Activated naive CD4-positive, alpha-beta T cell treated with anti-CD3 and anti-CD28 coated beads, Interleukin-2, amount 50 U/mL, for 72 hours (primary cell): ENCODE measurements at regions not wholly inside any gene's neighbourhood (a gene's known extent, or its start where the extent isn't known, plus 50 kb on each side); places are given as distances from the start of the nearest gene placed in this dataset.
A peak's percentile ranks its signal among the peaks of the same experiment; 100 is the strongest.
"Not testable (repeated sequence)": the region's sequence is repeated elsewhere in the genome, so short reads cannot be mapped to it uniquely, and the experiment has no call there.

Experiments
- ATAC-seq, 2 donors: fragments of 150-1000 bp; cut with Tn5 transposase; 2 replicates each; pipeline ENCODE4 v1.10.0; 2021; ENCODE audit warnings: mild to moderate bottlenecking in 2 of 2, moderate library complexity in 2 of 2
- DNase-seq, 2 donors: peaks; one replicate each; pipeline ENCODE4 v3.0.0; 2021 to 2022; ENCODE audit warnings: low spot score in 2 of 2
- H3K27ac Mint-ChIP-seq, 2 donors: one replicate each; pipeline ENCODE4 v1.8.0; 2022; ENCODE audit warnings: mild to moderate bottlenecking in 2 of 2, mixed read lengths in 2 of 2
- H3K36me3 Mint-ChIP-seq, 2 donors: one replicate each; pipeline ENCODE4 v1.8.0; 2022; ENCODE audit warnings: mixed read lengths in 2 of 2
- H3K9me3 Mint-ChIP-seq, 2 donors: one replicate each; pipeline ENCODE4 v1.8.0; 2022; ENCODE audit warnings: mixed read lengths in 2 of 2

GRCh38 chr18:70709144-70709543, 420.3 kb downstream of the SOCS6 start:
- H3K9me3 Mint-ChIP-seq, result peaks cover 18 to 35% of the 10 kb centered on the region in 2 donors
- ATAC-seq (no peak), DNase-seq (no peak)
- peaks cover 17 to 28% of the 10 kb centered on the region in 2 donors for H3K36me3 Mint-ChIP-seq
- H3K27ac Mint-ChIP-seq, result no peak overlapping the region

GRCh38 chr18:70705831-70706416, 417.1 kb downstream of the SOCS6 start:
- DNase-seq (no peak), ATAC-seq (no peak)
- Mint-ChIP-seq H3K36me3 (peaks cover 17 to 29% of the 10 kb centered on the region in 2 donors), H3K9me3 (peaks cover 18 to 33% of the 10 kb centered on the region in 2 donors), H3K27ac (no peak overlapping the region)

DNA sequence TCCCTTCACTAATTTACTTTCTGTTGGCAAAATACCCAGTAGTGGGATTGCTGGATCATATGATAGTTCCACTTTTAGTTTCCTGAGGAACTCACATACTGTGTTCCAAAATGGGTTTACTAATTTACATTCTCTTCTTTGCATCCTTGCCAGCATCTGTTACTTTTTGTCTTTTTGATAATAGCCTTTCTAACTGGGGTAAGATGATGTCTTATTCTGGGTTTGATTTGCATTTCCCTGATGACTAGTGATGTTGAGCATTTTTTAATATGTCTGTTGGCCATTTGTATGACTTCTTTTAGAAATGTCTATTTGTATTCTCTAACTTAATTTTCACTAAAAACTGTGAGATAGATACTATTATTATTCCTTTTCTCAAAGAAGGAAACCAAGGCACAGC, 411.7 kb downstream of the SOCS6 start:
- H3K9me3 Mint-ChIP-seq, result peaks cover 20 to 34% of the 10 kb centered on the region in 2 donors
- DNase-seq (no peak), ATAC-seq (no peak)
- H3K27ac Mint-ChIP-seq, result no peak overlapping the region
- peaks cover 28% of the 10 kb centered on the region in 2 donors for H3K36me3 Mint-ChIP-seq

DNA sequence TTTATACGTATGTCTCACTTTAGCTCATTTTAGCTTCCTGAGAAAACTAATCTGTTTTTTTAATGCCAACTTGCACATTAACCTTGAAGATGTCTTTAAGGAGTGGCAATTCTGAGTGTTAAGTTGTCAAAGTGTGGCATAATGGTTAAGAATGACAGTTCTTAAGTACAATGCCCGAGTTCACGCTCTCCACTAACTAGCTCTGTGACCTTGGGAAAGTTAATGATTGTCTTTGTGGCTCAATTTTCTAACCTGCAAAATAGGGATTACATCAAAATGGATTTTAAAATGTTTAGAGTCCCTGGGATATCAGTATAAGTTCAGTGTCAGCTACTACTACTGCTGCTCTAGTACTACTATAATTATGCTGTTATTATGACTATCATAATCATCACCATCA, 409.7 kb downstream of the SOCS6 start:
- DNase-seq, result no peak
- Mint-ChIP-seq H3K27ac (no peak overlapping the region), H3K9me3 (peaks cover 20 to 29% of the 10 kb centered on the region in 2 donors), H3K36me3 (peaks cover 28% of the 10 kb centered on the region in 2 donors)
- no peak for ATAC-seq

- H3K9me3 Mint-ChIP-seq, result peaks cover 21 to 29% of the 10 kb centered on the region in 2 donors
- H3K27ac Mint-ChIP-seq, result no peak overlapping the region
- ATAC-seq (no peak), DNase-seq (no peak)
- peaks cover 23 to 25% of the 10 kb centered on the region in 2 donors for H3K36me3 Mint-ChIP-seq
Measured at GRCh38 chr18:70693246-70693645, 404.4 kb downstream of the SOCS6 start.

DNA sequence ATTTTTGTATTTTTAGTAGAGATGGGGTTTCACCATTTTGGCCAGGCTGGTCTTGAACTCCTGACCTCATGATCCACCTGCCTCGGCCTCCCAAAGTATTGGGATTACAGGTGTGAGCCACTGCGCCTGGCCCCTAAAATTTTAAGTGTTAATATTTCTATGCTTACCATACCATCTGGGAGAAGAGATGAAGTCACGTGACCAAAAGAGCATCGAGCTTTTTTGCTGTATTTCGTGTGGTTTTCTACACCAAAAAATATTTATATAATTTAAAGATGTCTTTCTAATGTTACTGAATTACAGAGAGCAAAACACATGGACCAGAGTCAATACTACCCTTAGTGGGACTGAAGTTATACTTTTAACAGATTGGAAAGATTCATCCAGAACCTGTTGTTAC, 400.9 kb downstream of the SOCS6 start:
- not testable (repeated sequence) for DNase-seq, H3K27ac Mint-ChIP-seq, ATAC-seq
- Mint-ChIP-seq H3K36me3 (peaks cover 6 to 13% of the 10 kb centered on the region in 2 donors), H3K9me3 (peaks cover 10 to 15% of the 10 kb centered on the region in 2 donors)

GRCh38 chr18:70688286-70688685, 399.4 kb downstream of the SOCS6 start:
- ATAC-seq (no peak), DNase-seq (no peak)
- no peak overlapping the region for H3K27ac Mint-ChIP-seq
- H3K36me3 Mint-ChIP-seq, result peaks cover 6 to 13% of the 10 kb centered on the region in 2 donors
- peaks cover 10 to 19% of the 10 kb centered on the region in 2 donors for H3K9me3 Mint-ChIP-seq

- peaks cover 4 to 19% of the 10 kb centered on the region in 2 donors for H3K36me3 Mint-ChIP-seq
- no peak for DNase-seq
Measured at GRCh38 chr18:70684821-70685220, 396.0 kb downstream of the SOCS6 start.

DNA sequence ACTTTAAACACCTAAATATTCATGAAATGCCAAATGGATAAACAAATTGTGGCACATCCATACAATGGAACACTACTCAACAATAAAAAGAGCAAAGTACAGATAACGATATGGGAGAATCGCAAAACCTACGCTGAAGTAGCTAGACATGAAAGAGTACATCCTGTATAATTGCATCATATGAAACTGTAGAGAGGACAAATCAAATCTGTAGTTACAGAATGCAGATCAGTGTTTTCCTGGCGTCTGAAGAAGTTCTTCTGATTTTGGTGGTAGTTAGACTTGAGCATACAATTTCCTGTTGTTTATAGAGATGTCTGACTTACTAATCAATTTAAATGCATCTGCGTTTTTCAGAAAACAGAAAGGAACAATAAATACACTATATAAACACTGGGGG, 394.4 kb downstream of the SOCS6 start:
- no peak for DNase-seq
- peaks cover 4 to 19% of the 10 kb centered on the region in 2 donors for H3K36me3 Mint-ChIP-seq
- H3K27ac Mint-ChIP-seq, result peak overlapping the region; percentile 19 to 79
- H3K9me3 Mint-ChIP-seq, result peaks cover 3 to 21% of the 10 kb centered on the region in 2 donors
- peak; percentile 74 to 78 for ATAC-seq

More at GRCh38 chr18:70684821-70685220, 396.0 kb downstream of the SOCS6 start:
- ATAC-seq, result no peak
- Mint-ChIP-seq H3K27ac (peak overlapping the region in 1 of 2 donors; percentile 79), H3K9me3 (peaks cover 3 to 17% of the 10 kb centered on the region in 2 donors)

GRCh38 chr18:70674896-70675295, 386.1 kb downstream of the SOCS6 start:
- H3K36me3 Mint-ChIP-seq, result peaks cover 6 to 28% of the 10 kb centered on the region in 2 donors
- no peak for ATAC-seq

DNA sequence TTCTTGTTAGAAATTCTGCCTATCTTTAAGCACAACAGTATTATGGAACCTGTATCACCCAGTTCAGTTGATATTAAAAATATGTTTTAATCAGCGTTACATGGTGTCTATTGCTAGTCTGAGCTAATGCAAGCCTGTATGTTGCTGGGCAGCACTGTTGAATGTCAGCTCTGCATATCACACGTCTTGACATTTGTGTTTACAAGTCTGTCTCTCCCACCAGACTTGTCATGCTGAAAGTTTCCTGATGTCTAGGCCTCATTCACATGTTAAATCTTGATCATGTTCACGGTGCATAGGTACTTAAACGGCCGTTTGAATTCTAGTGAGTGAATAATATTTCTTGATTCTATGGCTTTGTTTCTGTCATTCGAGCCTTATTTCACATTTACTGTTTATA, 385.0 kb downstream of the SOCS6 start:
- ATAC-seq, result no peak
- DNase-seq, result no peak
- Mint-ChIP-seq H3K27ac (peak overlapping the region in 1 of 2 donors; percentile 73), H3K9me3 (peaks cover 9 to 16% of the 10 kb centered on the region in 2 donors), H3K36me3 (peaks cover 16 to 34% of the 10 kb centered on the region in 2 donors)

More at GRCh38 chr18:70674896-70675295, 386.1 kb downstream of the SOCS6 start:
- peaks cover 4 to 16% of the 10 kb centered on the region in 2 donors for H3K9me3 Mint-ChIP-seq
- no peak for DNase-seq
- no peak overlapping the region for H3K27ac Mint-ChIP-seq

DNA sequence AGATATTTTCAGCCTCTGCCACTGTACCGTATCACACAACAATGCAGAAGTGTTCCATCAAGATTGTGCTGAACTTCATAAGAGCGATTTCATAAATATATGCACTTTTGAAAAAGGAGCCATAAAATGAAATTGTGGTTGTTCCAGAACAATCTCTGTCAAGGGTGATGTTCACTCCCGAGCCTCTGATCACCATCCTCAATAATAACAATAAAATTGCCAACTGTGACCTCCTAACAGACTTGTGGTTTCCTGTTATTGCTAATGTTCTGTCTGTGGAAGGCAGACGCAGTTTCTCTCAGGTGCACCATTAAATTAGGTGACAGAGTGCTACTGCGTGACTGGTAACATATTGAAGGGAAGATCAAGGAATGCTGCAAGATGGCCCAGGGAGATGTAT, 383.7 kb downstream of the SOCS6 start:
- peak; percentile 64 to 73 for ATAC-seq
- Mint-ChIP-seq H3K9me3 (peaks cover 12 to 19% of the 10 kb centered on the region in 2 donors), H3K27ac (peak overlapping the region in 1 of 2 donors; percentile 73), H3K36me3 (peaks cover 20 to 39% of the 10 kb centered on the region in 2 donors)
- no peak for DNase-seq

DNA sequence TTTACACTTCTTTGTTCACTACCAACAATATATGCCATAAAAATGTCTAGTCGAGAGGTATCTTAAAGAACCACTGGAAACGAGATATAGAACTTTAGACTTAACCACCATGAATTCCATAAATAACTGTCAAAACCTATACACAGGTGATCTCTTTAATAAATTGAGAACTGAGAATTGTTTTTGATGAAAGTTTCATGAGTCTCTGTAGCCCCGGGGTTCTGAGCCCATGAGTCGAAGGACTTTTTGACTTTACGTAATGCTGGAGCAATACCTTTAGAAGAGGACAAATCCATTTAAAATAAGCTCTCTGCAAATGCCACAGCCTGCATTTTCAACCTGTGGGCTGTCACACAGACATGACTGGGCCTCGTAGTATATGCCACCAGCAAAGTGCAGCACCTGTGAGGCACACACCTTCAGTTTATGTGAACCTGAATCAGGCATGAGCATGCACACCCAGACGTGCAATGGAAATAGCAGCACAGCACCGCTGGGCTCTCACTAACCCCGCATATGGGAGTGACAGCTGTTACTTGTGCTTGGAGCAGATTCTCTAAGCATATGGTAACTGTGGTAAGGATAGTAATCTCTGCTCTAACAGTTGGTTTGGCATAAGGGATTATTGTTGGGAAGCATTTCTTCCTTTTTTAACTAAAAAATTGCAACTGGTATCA, 383.2 kb downstream of the SOCS6 start:
- Mint-ChIP-seq H3K9me3 (peaks cover 12 to 19% of the 10 kb centered on the region in 2 donors), H3K27ac (peak overlapping the region in 1 of 2 donors; percentile 73), H3K36me3 (peaks cover 20 to 37% of the 10 kb centered on the region in 2 donors)
- DNase-seq, result no peak
- ATAC-seq, result peak; percentile 71 to 75

GRCh38 chr18:70666936-70667335, 378.1 kb downstream of the SOCS6 start:
- H3K27ac Mint-ChIP-seq, result no peak overlapping the region
- peaks cover 20 to 31% of the 10 kb centered on the region in 2 donors for H3K36me3 Mint-ChIP-seq
- ATAC-seq (no peak), DNase-seq (no peak)
- H3K9me3 Mint-ChIP-seq, result peaks cover 12 to 17% of the 10 kb centered on the region in 2 donors

DNA sequence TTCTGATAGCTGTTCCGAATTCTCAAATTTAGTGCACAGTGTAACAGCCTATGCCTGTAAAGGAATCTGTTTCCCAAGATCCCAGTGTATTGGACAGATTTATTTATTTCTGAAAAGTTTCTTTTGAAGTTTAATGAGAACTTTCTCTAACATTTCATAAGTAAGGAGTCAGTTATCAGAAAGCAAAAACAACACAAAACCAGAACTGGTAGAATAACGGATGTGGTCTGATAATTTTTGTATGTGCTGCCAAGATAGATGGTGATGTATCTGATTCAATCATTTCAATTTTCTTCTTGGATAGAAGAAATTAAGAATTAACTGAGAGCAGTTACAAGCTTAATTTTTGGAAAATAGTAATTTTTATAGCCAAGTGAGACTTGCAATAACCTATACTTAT, 374.3 kb downstream of the SOCS6 start:
- peak overlapping the region; percentile 40 to 71 for H3K27ac Mint-ChIP-seq
- DNase-seq (no peak), ATAC-seq (no peak)
- H3K9me3 Mint-ChIP-seq, result peaks cover 3 to 4% of the 10 kb centered on the region in 2 donors
- peaks cover 0 to 6% of the 10 kb centered on the region in 2 donors for H3K36me3 Mint-ChIP-seq

- H3K27ac Mint-ChIP-seq, result peak overlapping the region; percentile 40 to 71
- peaks cover 0 to 6% of the 10 kb centered on the region in 2 donors for H3K36me3 Mint-ChIP-seq
Measured at GRCh38 chr18:70662588-70662987, 373.7 kb downstream of the SOCS6 start.

More at GRCh38 chr18:70662588-70662987, 373.7 kb downstream of the SOCS6 start:
- DNase-seq, result no peak
- ATAC-seq, result peak in 1 of 2 donors; percentile 57
- peaks cover 3 to 4% of the 10 kb centered on the region in 2 donors for H3K9me3 Mint-ChIP-seq
